Left lung (tissue), 4 donors: ENCODE measurements at regions not wholly inside any gene's neighbourhood (a gene's known extent, or its start where the extent isn't known, plus 50 kb on each side); places are given as distances from the start of the nearest gene placed in this dataset.

ENCODE experiments used
- ATAC-seq: fragments of 200-7000 bp; cut with Tn5 transposase; one replicate; pipeline ENCODE4 v1.9.1; 2020; ENCODE audit warnings: moderate library complexity
- DNase-seq, 4 donors: peaks; one replicate each; pipeline ENCODE4 v3.0.0-alpha.2; 2013 to 2020
- H3K27ac ChIP-seq, 2 donors: fragments of 200-600 bp; sonication (generic) in 1 of 2; one replicate each; pipeline versions ENCODE4 v1.5.0 to v1.8.0; 2020 to 2021
- H3K27me3 ChIP-seq, 2 donors: fragments of 200-600 bp; sonication (generic) in 1 of 2; one replicate each; pipeline versions ENCODE4 v1.5.0 to v1.8.0; 2020 to 2021
- H3K36me3 ChIP-seq, 2 donors: fragments of 200-600 bp; sonication (generic) in 1 of 2; one replicate each; pipeline versions ENCODE4 v1.5.0 to v1.8.0; 2020 to 2021
- H3K4me1 ChIP-seq, 2 donors: fragments of 200-600 bp; one replicate each; pipeline ENCODE4 v1.8.0; 2021
- H3K4me3 ChIP-seq, 2 donors: fragments of 200-600 bp; sonication (generic) in 1 of 2; one replicate each; pipeline versions ENCODE4 v1.5.0 to v1.8.0; 2020 to 2021; ENCODE audit warnings: mild to moderate bottlenecking in 1 of 2
- H3K9me3 ChIP-seq, 2 donors: fragments of 200-600 bp; sonication (generic) in 1 of 2; one replicate each; pipeline versions ENCODE4 v1.5.0 to v1.8.0; 2020 to 2021
- intact Hi-C, 2 donors: fragments of 100-400 bp; cut with DNase I; formaldehyde crosslinking; loops; one replicate each; pipeline versions ENCODE4 v1.11.2 to v1.14.2; 2022
- TF ChIP-seq, protein P1 (sequence below), 2 donors: fragments of 200-600 bp; sonication (generic) in 1 of 2; IDR thresholded peaks; one replicate each; pipeline versions ENCODE4 v1.5.0 to v1.8.0; 2021; ENCODE audit warnings: antibody characterized with exemption in 2 of 2
- donor health status: DM: no; HTN: yes; CAD: no.
- donor health status: DM: no; HTN: no; CAD: no.

DNA sequence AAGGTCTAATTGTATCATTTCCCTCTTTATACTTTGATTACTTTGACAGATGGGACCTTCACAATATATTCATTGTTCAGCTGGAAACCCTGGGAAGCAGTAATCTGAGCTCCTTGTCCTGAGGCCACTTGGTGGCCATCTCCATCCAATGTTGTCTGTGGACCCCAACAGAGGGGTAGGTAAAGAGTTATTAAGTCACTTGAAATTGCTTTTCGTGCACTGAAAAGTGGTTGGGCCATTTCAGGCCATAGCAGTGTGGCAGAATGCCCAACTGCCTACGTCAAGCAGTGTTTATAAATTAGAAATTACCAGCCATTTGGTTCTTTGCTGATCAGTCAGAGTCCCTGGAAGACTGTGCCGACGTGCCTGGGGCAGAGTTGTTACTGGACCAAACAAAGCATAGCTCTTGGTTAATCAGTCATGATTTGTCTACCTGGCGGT lies 308.3 kb upstream of the USP25 start:
- Histone ChIP-seq H3K27ac (no peak overlapping the region), H3K36me3 (no peaks in the 10 kb centered on the region), H3K4me1 (no peaks in the 10 kb centered on the region), H3K27me3 (no peaks in the 10 kb centered on the region), H3K4me3 (no peak overlapping the region), H3K9me3 (no peaks in the 10 kb centered on the region)
- ATAC-seq (no peak), DNase-seq (no peak)
- TF ChIP-seq, protein P1, sequence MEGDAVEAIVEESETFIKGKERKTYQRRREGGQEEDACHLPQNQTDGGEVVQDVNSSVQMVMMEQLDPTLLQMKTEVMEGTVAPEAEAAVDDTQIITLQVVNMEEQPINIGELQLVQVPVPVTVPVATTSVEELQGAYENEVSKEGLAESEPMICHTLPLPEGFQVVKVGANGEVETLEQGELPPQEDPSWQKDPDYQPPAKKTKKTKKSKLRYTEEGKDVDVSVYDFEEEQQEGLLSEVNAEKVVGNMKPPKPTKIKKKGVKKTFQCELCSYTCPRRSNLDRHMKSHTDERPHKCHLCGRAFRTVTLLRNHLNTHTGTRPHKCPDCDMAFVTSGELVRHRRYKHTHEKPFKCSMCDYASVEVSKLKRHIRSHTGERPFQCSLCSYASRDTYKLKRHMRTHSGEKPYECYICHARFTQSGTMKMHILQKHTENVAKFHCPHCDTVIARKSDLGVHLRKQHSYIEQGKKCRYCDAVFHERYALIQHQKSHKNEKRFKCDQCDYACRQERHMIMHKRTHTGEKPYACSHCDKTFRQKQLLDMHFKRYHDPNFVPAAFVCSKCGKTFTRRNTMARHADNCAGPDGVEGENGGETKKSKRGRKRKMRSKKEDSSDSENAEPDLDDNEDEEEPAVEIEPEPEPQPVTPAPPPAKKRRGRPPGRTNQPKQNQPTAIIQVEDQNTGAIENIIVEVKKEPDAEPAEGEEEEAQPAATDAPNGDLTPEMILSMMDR (IDR thresholded peaks at IDR 0.05): no peak
- intact Hi-C loops: no loop called here

DNA sequence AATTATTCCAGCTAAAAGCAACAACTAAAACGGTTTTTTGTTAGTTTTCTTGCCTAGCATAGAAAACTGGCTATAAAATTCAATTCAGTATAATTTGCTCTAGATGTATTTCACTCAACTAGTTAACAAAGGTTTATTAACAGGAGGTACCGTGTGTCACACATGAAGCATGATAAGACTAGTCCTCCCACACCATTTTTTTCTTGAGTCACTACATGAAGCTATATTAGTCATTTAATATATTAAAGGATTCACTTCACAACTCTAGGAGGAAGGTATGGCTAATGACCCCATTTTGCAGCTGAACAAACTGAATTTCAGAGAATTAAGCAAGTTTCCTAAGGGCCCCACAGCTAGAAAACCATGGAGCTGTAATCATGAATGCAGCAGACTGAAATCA lies 307.8 kb upstream of the USP25 start:
- intact Hi-C loops: no loop called here
- Histone ChIP-seq H3K9me3 (no peaks in the 10 kb centered on the region), H3K4me3 (no peak overlapping the region), H3K27me3 (no peaks in the 10 kb centered on the region), H3K27ac (no peak overlapping the region), H3K4me1 (no peaks in the 10 kb centered on the region), H3K36me3 (no peaks in the 10 kb centered on the region)
- no peak for DNase-seq
- no peak for ATAC-seq
- TF ChIP-seq, protein P1 (IDR thresholded peaks at IDR 0.05): no peak

DNA sequence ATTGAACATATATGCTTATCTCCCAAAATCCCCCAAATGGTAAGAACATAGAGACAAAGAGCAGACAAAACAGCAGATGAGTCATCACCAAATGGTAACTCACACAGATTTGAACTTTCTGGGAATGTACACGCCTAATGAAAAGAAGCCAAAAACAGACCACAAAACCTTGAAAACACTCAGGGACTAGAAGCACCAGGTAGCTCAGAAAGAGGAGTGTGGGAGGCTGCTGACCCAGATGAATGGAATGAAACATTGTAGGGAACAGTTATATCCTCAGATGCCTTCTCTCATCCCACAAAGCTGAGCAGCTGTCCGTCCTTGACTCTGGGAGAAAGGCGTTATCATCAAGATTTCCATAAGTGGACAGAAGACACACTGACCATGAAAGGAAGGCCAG lies 307.0 kb upstream of the USP25 start:
- intact Hi-C loops: no loop called here
- TF ChIP-seq, protein P1 (IDR thresholded peaks at IDR 0.05): no peak
- H3K36me3 ChIP-seq: no peaks in the 10 kb centered on the region
- DNase-seq (no peak), ATAC-seq (peak; percentile 42)
- no peaks in the 10 kb centered on the region for H3K9me3 ChIP-seq
- H3K27me3 ChIP-seq: no peaks in the 10 kb centered on the region
- no peaks in the 10 kb centered on the region for H3K4me1 ChIP-seq
- H3K4me3 ChIP-seq: no peak overlapping the region
- H3K27ac ChIP-seq: no peak overlapping the region

DNA sequence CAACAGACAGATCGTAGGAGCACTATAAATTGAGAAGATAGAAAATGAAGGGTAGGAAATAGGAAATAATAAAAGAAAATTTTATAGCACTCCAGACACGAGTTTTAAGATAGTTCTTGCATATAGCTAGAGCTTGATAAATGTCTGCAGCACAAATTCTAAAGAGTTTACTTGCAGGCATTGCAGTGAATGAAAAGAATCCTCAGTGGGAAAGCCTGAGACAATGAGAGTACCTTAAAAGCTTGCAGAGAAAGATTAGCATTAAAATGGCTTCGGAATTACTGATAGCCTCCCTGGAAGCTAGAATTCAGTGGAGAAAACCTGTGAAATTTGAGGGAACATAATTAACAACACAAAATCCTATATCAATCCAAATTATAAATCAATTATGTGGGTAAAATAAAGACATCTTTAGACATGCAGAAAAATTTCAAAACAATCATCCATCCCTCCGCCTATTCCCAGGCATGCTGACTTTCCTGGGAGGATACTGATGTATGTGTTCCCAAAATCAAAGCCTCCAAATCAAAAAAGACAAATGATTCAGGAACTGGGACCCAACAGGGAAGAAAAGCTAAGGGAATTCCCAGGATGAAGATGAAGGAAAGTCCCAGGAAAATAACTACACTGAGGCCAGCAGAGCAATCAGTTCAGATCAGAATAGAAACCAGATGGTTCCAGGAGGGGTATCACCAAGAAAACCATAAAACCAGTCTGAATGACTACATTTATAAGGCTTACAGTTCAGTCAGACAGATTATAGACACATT lies 305.9 kb upstream of the USP25 start:
- H3K27me3 ChIP-seq: no peaks in the 10 kb centered on the region
- TF ChIP-seq, protein P1 (IDR thresholded peaks at IDR 0.05): no peak
- no peaks in the 10 kb centered on the region for H3K9me3 ChIP-seq
- DNase-seq (no peak), ATAC-seq (no peak)
- H3K27ac ChIP-seq: no peak overlapping the region
- no peak overlapping the region for H3K4me3 ChIP-seq
- no peaks in the 10 kb centered on the region for H3K4me1 ChIP-seq
- no peaks in the 10 kb centered on the region for H3K36me3 ChIP-seq
- intact Hi-C loops: no loop called here

DNA sequence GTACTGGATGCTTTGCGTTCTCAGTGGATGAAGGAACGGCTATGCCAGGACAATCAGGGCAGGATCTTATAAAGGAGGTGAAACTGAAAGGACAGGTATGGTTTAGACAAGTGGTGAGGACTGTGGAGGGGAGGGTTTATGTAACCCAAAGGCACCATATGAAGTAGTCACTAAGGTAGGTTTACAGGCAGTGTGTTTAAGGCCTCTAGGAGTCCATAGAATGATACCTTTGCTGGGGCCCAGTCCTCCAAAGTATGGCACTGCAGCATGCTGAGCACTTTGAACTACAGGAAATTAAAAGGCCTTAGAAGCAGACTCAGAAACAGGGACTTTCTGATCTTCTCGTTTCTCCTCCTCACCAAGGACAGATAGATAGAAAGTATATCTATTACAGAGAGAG lies 304.7 kb upstream of the USP25 start:
- intact Hi-C loops: no loop called here
- H3K27ac ChIP-seq: no peak overlapping the region
- DNase-seq (no peak), ATAC-seq (no peak)
- H3K27me3 ChIP-seq: no peaks in the 10 kb centered on the region
- H3K36me3 ChIP-seq: no peaks in the 10 kb centered on the region
- no peaks in the 10 kb centered on the region for H3K4me1 ChIP-seq
- TF ChIP-seq, protein P1 (IDR thresholded peaks at IDR 0.05): no peak
- no peaks in the 10 kb centered on the region for H3K9me3 ChIP-seq
- H3K4me3 ChIP-seq: no peak overlapping the region
